ENCODE measurements at regions not wholly inside any gene's neighbourhood (a gene's known extent, or its start where the extent isn't known, plus 50 kb on each side); places are given as distances from the start of the nearest gene placed in this dataset.

DNA sequence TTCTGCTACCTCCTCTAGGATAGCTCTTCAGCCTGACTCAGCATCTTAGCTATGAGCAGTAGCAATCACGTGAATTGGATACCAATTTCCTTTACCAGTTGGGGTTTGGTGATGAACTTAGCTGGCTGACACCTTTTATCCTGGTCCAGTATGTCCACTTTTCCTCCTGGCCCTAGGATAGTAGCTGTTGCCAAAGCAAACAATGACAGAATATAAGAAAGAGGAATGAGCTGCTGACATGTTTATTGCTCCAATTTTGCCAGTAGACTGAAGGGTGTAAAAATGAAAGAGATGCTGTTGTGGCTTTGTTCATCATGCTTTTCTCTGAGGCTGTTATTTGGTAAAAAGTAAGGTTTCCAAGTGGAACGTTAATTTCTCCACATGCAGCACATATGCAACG lies 168.3 kb upstream of the JAG1 start:
- DNase-seq (ENCODE audit: low read depth) = no peak
- H3K4me3 ChIP-seq (replicated peaks; ENCODE audit: low read depth, low read length) = no peak overlapping the region
- no peak for TF ChIP-seq CTCF (IDR thresholded peaks at IDR 0.05; ENCODE audit: low read length, missing control alignments)

GRCh38 chr20:10843146-10843711 lies 169.4 kb upstream of the JAG1 start:
- DNase-seq (ENCODE audit: low read depth) = no peak
- TF ChIP-seq CTCF (IDR thresholded peaks at IDR 0.05; ENCODE audit: low read length, missing control alignments) = no peak
- H3K4me3 ChIP-seq (replicated peaks; ENCODE audit: low read depth, low read length) = no peak overlapping the region

- no peak overlapping the region for H3K4me3 ChIP-seq (replicated peaks; ENCODE audit: low read depth, low read length)
- no peak for DNase-seq (ENCODE audit: low read depth)
- TF ChIP-seq CTCF (IDR thresholded peaks at IDR 0.05; ENCODE audit: low read length, missing control alignments) = no peak
Observed at GRCh38 chr20:10846766-10847165, 173.0 kb upstream of the JAG1 start.

- no peak overlapping the region for H3K4me3 ChIP-seq (replicated peaks; ENCODE audit: low read depth, low read length)
- DNase-seq (ENCODE audit: low read depth) = peak; percentile 95
- TF ChIP-seq CTCF (IDR thresholded peaks at IDR 0.05; ENCODE audit: low read length, missing control alignments) = no peak
Observed at GRCh38 chr20:10848810-10849370, 175.1 kb upstream of the JAG1 start.

GRCh38 chr20:10853176-10853575 lies 179.4 kb upstream of the JAG1 start:
- TF ChIP-seq CTCF (IDR thresholded peaks at IDR 0.05; ENCODE audit: low read length, missing control alignments) = no peak
- no peak for DNase-seq (ENCODE audit: low read depth)
- H3K4me3 ChIP-seq (replicated peaks; ENCODE audit: low read depth, low read length) = no peak overlapping the region

DNA sequence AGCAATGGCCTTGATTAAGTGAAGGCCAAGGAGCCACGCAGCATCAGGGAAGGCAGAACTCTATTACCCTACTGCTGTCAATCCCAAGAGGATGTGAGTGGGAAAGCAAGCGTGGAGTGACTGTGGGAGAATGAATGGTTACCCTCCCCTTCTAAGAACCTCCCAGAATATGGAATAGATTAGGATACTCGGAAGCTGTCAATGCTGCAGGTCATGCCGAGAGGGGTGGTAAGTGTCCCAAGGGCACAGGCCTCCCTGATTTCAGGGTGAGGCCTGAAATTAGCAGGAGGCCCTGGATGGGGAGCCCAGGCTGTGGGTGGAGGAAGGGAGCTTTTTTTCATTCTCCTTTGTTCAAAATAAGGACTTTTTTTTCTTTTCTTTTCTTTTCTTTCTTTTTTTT lies 179.9 kb upstream of the JAG1 start:
- DNase-seq (ENCODE audit: low read depth) = no peak
- H3K4me3 ChIP-seq (replicated peaks; ENCODE audit: low read depth, low read length) = no peak overlapping the region
- TF ChIP-seq CTCF (IDR thresholded peaks at IDR 0.05; ENCODE audit: low read length, missing control alignments) = no peak

- no peak for TF ChIP-seq CTCF (IDR thresholded peaks at IDR 0.05; ENCODE audit: low read length, missing control alignments)
- no peak overlapping the region for H3K4me3 ChIP-seq (replicated peaks; ENCODE audit: low read depth, low read length)
- peak; percentile 42 for DNase-seq (ENCODE audit: low read depth)
Observed at GRCh38 chr20:10854976-10855375, 181.2 kb upstream of the JAG1 start.

Measured in fibroblast of pulmonary artery (primary cell).